Transverse colon (tissue), 4 donors: ENCODE measurements at regions not wholly inside any gene's neighbourhood (a gene's known extent, or its start where the extent isn't known, plus 50 kb on each side); places are given as distances from the start of the nearest gene placed in this dataset.

Experiments
- CTCF ChIP-seq, 5 experiments: fragments of 200-600 bp in 3 of 5; fragments of 450-650 bp in 2 of 5; sonication (generic) in 3 of 5; IDR thresholded peaks; 1 replicate in 2 of 5; 2 replicates in 3 of 5; pipeline ENCODE4 v1.5.1; 2016 to 2017; ENCODE audit warnings: antibody characterized with exemption in 5 of 5, inconsistent platforms in 3 of 5, mild to moderate bottlenecking in 2 of 5, moderate library complexity in 1 of 5
- EP300 ChIP-seq: sonication (generic); formaldehyde crosslinking; IDR thresholded peaks from one replicate; pipeline ENCODE4 v1.6.1; 2017; ENCODE audit warnings: antibody characterized with exemption, low read depth
- POLR2A ChIP-seq: fragments of 450-650 bp; IDR thresholded peaks from one replicate; pipeline ENCODE4 v1.6.1; 2016; ENCODE audit warnings: antibody characterized with exemption, mild to moderate bottlenecking, moderate library complexity
- POLR2AphosphoS5 ChIP-seq, 3 donors: sonication (generic); formaldehyde crosslinking; IDR thresholded peaks; one replicate each; pipeline ENCODE4 v1.6.1; 2016; ENCODE audit warnings: antibody characterized with exemption in 3 of 3

GRCh38 chr18:76144844-76145243, 350.2 kb downstream of the ZNF516 start:
- no peak for TF ChIP-seq POLR2A
- TF ChIP-seq CTCF (IDR thresholded peaks at IDR 0.05) = no peak
- no peak for TF ChIP-seq POLR2AphosphoS5 (IDR thresholded peaks at IDR 0.05)
- TF ChIP-seq EP300 = no peak
